GM12878 (cell line): ENCODE measurements at regions not wholly inside any gene's neighbourhood (a gene's known extent, or its start where the extent isn't known, plus 50 kb on each side); places are given as distances from the start of the nearest gene placed in this dataset.

ENCODE experiments used
- ATAC-seq: fragments of 200-7000 bp; cut with Tn5 transposase; 3 replicates; pipeline ENCODE4 v1.9.1; 2020; ENCODE audit warnings: mild to moderate bottlenecking, moderate library complexity
- BruUV-seq: library from RNA; stranded (reverse); fragments of 400-500 nt; replicated peaks from 2 replicates; lab custom pipeline; 2021; lab: Mats Ljungman, UMichigan
- CTCF ChIA-PET: fragments of 300-600 bp; sonication (Branson Sonifier 250); formaldehyde crosslinking; extraction: SDS; loops from one replicate; lab custom pipeline; 2021; ENCODE audit warnings: inconsistent platforms; lab: Yijun Ruan, JAX
- POLR2A ChIA-PET: fragments of 350-600 bp; formaldehyde crosslinking; extraction: SDS; loops from one replicate; lab custom pipeline; 2021; ENCODE audit warnings: inconsistent platforms; lab: Charles Lee
- RAD21 ChIA-PET: fragments of 300-600 bp; sonication (Branson Sonifier 250); formaldehyde crosslinking; loops from one replicate; lab custom pipeline; 2023; ENCODE audit warnings: antibody characterized with exemption; ENCODE audit not compliant: unreplicated experiment; lab: Charles Lee
- SMC1A ChIA-PET: fragments of 300-600 bp; sonication (Branson Sonifier 250); formaldehyde crosslinking; loops from one replicate; lab custom pipeline; 2023; ENCODE audit not compliant: unreplicated experiment, uncharacterized antibody; lab: Charles Lee
- DNase-seq: peaks from one replicate; pipeline ENCODE4 v3.0.0-alpha.2; 2011; ENCODE audit warnings: low read depth, low spot score
- FAIRE-seq: peaks from 3 replicates; lab custom pipeline; 2011; peaks lifted over from hg19 to GRCh38; lab: Jason Lieb, UNC
- H2AFZ ChIP-seq: 2 replicates; pipeline ENCODE4 v1.6.0; 2011; ENCODE audit warnings: low read depth, low read length, control low read depth; ENCODE audit not compliant: control insufficient read depth
- H3K27ac ChIP-seq: 2 replicates; pipeline ENCODE4 v1.5.1; 2011; ENCODE audit warnings: control low read depth; ENCODE audit not compliant: control insufficient read depth, insufficient read depth
- H3K27me3 ChIP-seq, 2 experiments: replicated peaks in 1 of 2; 2 replicates each; pipeline versions ENCODE4 v1.6.0 to v1.6.1; 2011; ENCODE audit warnings: low read length in 1 of 2; ENCODE audit not compliant: control insufficient read depth in 2 of 2, insufficient read depth in 2 of 2
- H3K36me3 ChIP-seq, 2 experiments: 2 replicates each; pipeline ENCODE4 v1.5.1; 2011; ENCODE audit warnings: low read length in 1 of 2; ENCODE audit not compliant: control insufficient read depth in 2 of 2, insufficient read depth in 2 of 2
- H3K4me1 ChIP-seq: 2 replicates; pipeline ENCODE4 v1.6.1; 2011; ENCODE audit warnings: mild to moderate bottlenecking, low read length, moderate library complexity, mixed read lengths; ENCODE audit not compliant: control insufficient read depth, insufficient read depth
- H3K4me2 ChIP-seq: 2 replicates; pipeline ENCODE4 v1.6.0; 2011; ENCODE audit warnings: control low read depth; ENCODE audit not compliant: control insufficient read depth, insufficient read depth
- H3K4me3 ChIP-seq: fragments of 200-600 bp; sonication (generic); 2 replicates; pipeline ENCODE4 v1.5.1; 2016
- H3K79me2 ChIP-seq: 2 replicates; pipeline ENCODE4 v1.6.0; 2011; ENCODE audit warnings: low read length; ENCODE audit not compliant: control insufficient read depth, insufficient read depth
- H3K9ac ChIP-seq: 2 replicates; pipeline ENCODE4 v1.8.0; 2011; ENCODE audit warnings: low read length, control low read depth, mixed read lengths; ENCODE audit not compliant: control insufficient read depth, insufficient read depth
- H3K9me3 ChIP-seq: replicated peaks from 3 replicates; pipeline ENCODE4 v1.5.1; 2011; ENCODE audit warnings: mild to moderate bottlenecking, low read length; ENCODE audit not compliant: control insufficient read depth, insufficient read depth
- H4K20me1 ChIP-seq: 2 replicates; pipeline ENCODE4 v1.6.0; 2011; ENCODE audit not compliant: control insufficient read depth, insufficient read depth
- BCLAF1 ChIP-seq: fragments of 450-650 bp; IDR thresholded peaks from 2 replicates; pipeline ENCODE4 v1.6.1; 2017; ENCODE audit warnings: antibody characterized with exemption, mild to moderate bottlenecking, moderate library complexity
- BMI1 ChIP-seq: fragments of 450-650 bp; IDR thresholded peaks from 2 replicates; pipeline ENCODE4 v1.6.1; 2016; ENCODE audit warnings: mild to moderate bottlenecking, moderate library complexity, borderline replicate concordance
- DPF2 ChIP-seq: fragments of 450-650 bp; IDR thresholded peaks from 2 replicates; pipeline ENCODE4 v1.6.1; 2017; ENCODE audit warnings: mild to moderate bottlenecking
- LARP7 ChIP-seq: fragments of 450-650 bp; IDR thresholded peaks from 2 replicates; pipeline ENCODE4 v1.6.1; 2017; ENCODE audit warnings: mild to moderate bottlenecking
- PAX8 ChIP-seq: fragments of 450-650 bp; IDR thresholded peaks from 2 replicates; pipeline ENCODE4 v1.6.1; 2017; ENCODE audit warnings: mild to moderate bottlenecking, moderate library complexity
- PKNOX1 ChIP-seq: fragments of 450-650 bp; IDR thresholded peaks from 2 replicates; pipeline ENCODE4 v1.6.1; 2016; ENCODE audit warnings: mild to moderate bottlenecking
- POLR2A ChIP-seq: IDR thresholded peaks from 2 replicates; pipeline ENCODE4 v1.6.1; 2011; ENCODE audit warnings: low read depth, mild to moderate bottlenecking, low read length
- PRDM15 ChIP-seq: fragments of 450-650 bp; formaldehyde crosslinking; IDR thresholded peaks from 2 replicates; pipeline ENCODE4 v1.4.0; 2020; ENCODE audit warnings: mild to moderate bottlenecking, moderate library complexity
- ZZZ3 ChIP-seq: IDR thresholded peaks from 2 replicates; pipeline ENCODE4 v1.6.1; 2011; ENCODE audit warnings: low read depth; ENCODE audit not compliant: control insufficient read depth, insufficient read length
- WGBS: methylation state at CpG from one replicate; pipeline ENCODE4 v1.1.6; 2016; ENCODE audit warnings: low lambda C conversion rate; ENCODE audit not compliant: insufficient replicate concordance, insufficient coverage; ENCODE audit errors: missing lambda C conversion rate; 5-methylcytosine and 5-hydroxymethylcytosine counted together
- in situ Hi-C: fragments of 300-500 bp; cut with MboI; formaldehyde crosslinking; loops from 9 replicates; pipeline ENCODE4 v1.14.3; 2018; ENCODE audit warnings: mixed read lengths
- intact Hi-C: fragments of 100-400 bp; cut with micrococcal nuclease; formaldehyde crosslinking; loops from one replicate; pipeline ENCODE4 v1.14.2; 2022; ENCODE audit not compliant: unreplicated experiment

GRCh38 chr2:150817422-150817821 lies 330.0 kb upstream of the RND3 start:
- no peaks in the 10 kb centered on the region for H3K27me3 ChIP-seq
- DNase-seq: no peak
- H3K9me3 ChIP-seq: no peaks in the 10 kb centered on the region
- H4K20me1 ChIP-seq: no peaks in the 10 kb centered on the region
- FAIRE-seq: no peak
- in situ Hi-C loops (no loop called here), intact Hi-C loops (no loop called here)
- H3K4me3 ChIP-seq: no peak overlapping the region
- WGBS: 39% methylated on average over 2 of the region's 2 CpGs
- H3K79me2 ChIP-seq: no peaks in the 10 kb centered on the region
- no peak overlapping the region for H3K9ac ChIP-seq
- ATAC-seq: no peak
- ChIA-PET SMC1A (no interaction called here), RAD21 (no interaction called here), POLR2A (interaction anchor here (0.6 kb wide), 1 partner anchor 113 kb away, joined by 3 read pairs; no protein-coding TSS in a partner anchor), CTCF (no interaction called here)
- H3K4me2 ChIP-seq: no peak overlapping the region
- no peak overlapping the region for H3K27ac ChIP-seq
- BruUV-seq: no TSS peak
- H3K4me1 ChIP-seq: no peaks in the 10 kb centered on the region
- no peak for TF ChIP-seq BCLAF1
- no peak for TF ChIP-seq ZZZ3
- TF ChIP-seq DPF2: no peak
- no peak for TF ChIP-seq POLR2A
- no peak for TF ChIP-seq PRDM15 (CRISPR knock-in tag)
- no peak for TF ChIP-seq PKNOX1
- TF ChIP-seq BMI1: no peak
- TF ChIP-seq PAX8: no peak
- TF ChIP-seq LARP7: no peak
- no peaks in the 10 kb centered on the region for H3K36me3 ChIP-seq
- H2AFZ ChIP-seq: no peak overlapping the region
